ENCODE measurements at regions not wholly inside any gene's neighbourhood (a gene's known extent, or its start where the extent isn't known, plus 50 kb on each side); places are given as distances from the start of the nearest gene placed in this dataset.

DNA sequence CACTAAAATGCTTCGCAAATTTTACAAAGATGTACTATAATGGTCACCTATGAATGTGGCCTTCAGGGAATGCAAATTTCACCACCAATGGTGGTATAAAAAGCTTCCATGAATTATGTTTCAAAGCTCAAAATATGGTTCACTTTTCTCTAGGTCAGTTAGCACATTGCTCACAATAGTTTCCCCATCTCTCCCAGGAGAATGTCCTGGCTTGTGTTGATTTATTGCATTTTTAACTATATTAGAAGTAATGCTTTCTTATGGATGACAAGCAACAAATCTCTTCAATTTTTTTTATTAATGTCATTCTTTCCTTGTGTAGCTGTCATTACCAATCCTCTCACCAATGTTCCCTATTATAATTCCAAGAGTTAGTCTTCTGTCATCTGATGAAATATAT, 621.2 kb downstream of the TBC1D4 start:
- ChIA-PET POLR2A (no interaction called here), SMC1A (ENCODE audit: uncharacterized antibody, unreplicated experiment) (no interaction called here), RAD21 (ENCODE audit: unreplicated experiment) (no interaction called here), CTCF (no interaction called here)
- H3K27ac ChIP-seq (ENCODE audit: control insufficient read depth, insufficient read depth), result no peak overlapping the region
- WGBS (ENCODE audit: insufficient coverage, insufficient replicate concordance, low lambda C conversion rate, missing lambda C conversion rate), result 20% methylated on average over 1 of the region's 1 CpG
- H3K4me3 ChIP-seq, result no peak overlapping the region
- intact Hi-C loops (cut with micrococcal nuclease; ENCODE audit: unreplicated experiment) (no loop called here), in situ Hi-C loops (cut with MboI) (no loop called here)
- H3K9ac ChIP-seq (ENCODE audit: control insufficient read depth, insufficient read depth, low read length), result no peak overlapping the region
- H4K20me1 ChIP-seq (ENCODE audit: control insufficient read depth, insufficient read depth), result no peaks in the 10 kb centered on the region
- BruUV-seq (replicated peaks), result no TSS peak
- FAIRE-seq (no peak), ATAC-seq (no peak), DNase-seq (ENCODE audit: low read depth, low spot score) (no peak)
- no peaks in the 10 kb centered on the region for H3K4me1 ChIP-seq (ENCODE audit: control insufficient read depth, insufficient read depth, low read length)
- no peaks in the 10 kb centered on the region for H3K79me2 ChIP-seq (ENCODE audit: control insufficient read depth, insufficient read depth, low read length)
- no peak overlapping the region for H3K4me2 ChIP-seq (ENCODE audit: control insufficient read depth, insufficient read depth)
- no peak overlapping the region for H2AFZ ChIP-seq (ENCODE audit: control insufficient read depth, low read depth, low read length)
- H3K36me3 ChIP-seq (ENCODE audit: control insufficient read depth in 2 of 2, insufficient read depth in 2 of 2, low read length in 1 of 2), result no peaks in the 10 kb centered on the region
- no peaks in the 10 kb centered on the region for H3K27me3 ChIP-seq (replicated peaks in 1 of 2; ENCODE audit: control insufficient read depth in 2 of 2, insufficient read depth in 2 of 2, low read length in 1 of 2)
- no peaks in the 10 kb centered on the region for H3K9me3 ChIP-seq (replicated peaks; ENCODE audit: control insufficient read depth, insufficient read depth, low read length)
- TF ChIP-seq GATAD2B (conservative IDR thresholded peaks at IDR 0.05; ENCODE audit: low read depth) (no peak), ZNF24 (IDR thresholded peaks at IDR 0.05) (no peak), RCOR1 (conservative IDR thresholded peaks at IDR 0.05; ENCODE audit: low read depth, low read length) (no peak), SIX5 (IDR thresholded peaks at IDR 0.05; ENCODE audit: low read depth, low read length, severe bottlenecking) (no peak), WRNIP1 (IDR thresholded peaks at IDR 0.05; ENCODE audit: borderline replicate concordance, low read depth, low read length) (no peak), CBX5 (IDR thresholded peaks at IDR 0.05; ENCODE audit: low read depth) (no peak), CHD4 (IDR thresholded peaks at IDR 0.05) (no peak), FOXK2 (IDR thresholded peaks at IDR 0.05) (no peak), PAX5 (IDR thresholded peaks at IDR 0.05; ENCODE audit: borderline replicate concordance, low read depth, low read length) (no peak)

DNA sequence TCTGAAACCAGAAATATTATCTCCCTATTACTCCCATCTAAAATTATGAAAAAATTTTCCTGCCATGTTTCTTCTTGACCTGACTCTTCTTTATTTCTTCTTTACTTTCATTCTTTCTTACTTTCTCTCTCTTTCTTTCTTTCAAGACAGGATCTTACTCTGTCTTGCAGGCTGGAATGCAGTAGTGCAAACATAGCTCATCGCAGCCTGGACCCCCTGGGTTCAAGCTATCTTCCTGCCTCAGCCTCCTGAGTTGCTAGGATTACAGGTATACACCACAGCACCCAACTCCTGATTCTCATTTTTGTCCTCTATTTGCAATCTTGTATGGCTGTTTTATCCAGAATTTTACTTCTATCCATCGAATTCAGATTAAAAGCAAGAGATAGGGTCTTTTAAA, 631.1 kb downstream of the TBC1D4 start:
- Histone ChIP-seq H3K36me3 (ENCODE audit: control insufficient read depth in 2 of 2, insufficient read depth in 2 of 2, low read length in 1 of 2) (no peaks in the 10 kb centered on the region), H3K4me2 (ENCODE audit: control insufficient read depth, insufficient read depth) (no peak overlapping the region), H3K9me3 (replicated peaks; ENCODE audit: control insufficient read depth, insufficient read depth, low read length) (no peaks in the 10 kb centered on the region), H4K20me1 (ENCODE audit: control insufficient read depth, insufficient read depth) (no peaks in the 10 kb centered on the region), H3K79me2 (ENCODE audit: control insufficient read depth, insufficient read depth, low read length) (no peaks in the 10 kb centered on the region), H3K27ac (ENCODE audit: control insufficient read depth, insufficient read depth) (no peak overlapping the region), H3K27me3 (replicated peaks in 1 of 2; ENCODE audit: control insufficient read depth in 2 of 2, insufficient read depth in 2 of 2, low read length in 1 of 2) (no peaks in the 10 kb centered on the region), H3K4me1 (ENCODE audit: control insufficient read depth, insufficient read depth, low read length) (no peaks in the 10 kb centered on the region), H3K4me3 (no peak overlapping the region), H3K9ac (ENCODE audit: control insufficient read depth, insufficient read depth, low read length) (no peak overlapping the region), H2AFZ (ENCODE audit: control insufficient read depth, low read depth, low read length) (no peak overlapping the region)
- POLR2A ChIA-PET, result no interaction called here
- no peak for FAIRE-seq
- CTCF ChIA-PET, result no interaction called here
- DNase-seq (ENCODE audit: low read depth, low spot score), result no peak
- 0% methylated on average over 2 of the region's 2 CpGs for WGBS (ENCODE audit: insufficient coverage, insufficient replicate concordance, low lambda C conversion rate, missing lambda C conversion rate)
- no peak for ATAC-seq
- no TSS peak for BruUV-seq (replicated peaks)
- intact Hi-C loops (cut with micrococcal nuclease; ENCODE audit: unreplicated experiment), result no loop called here
- in situ Hi-C loops (cut with MboI), result no loop called here
- SMC1A ChIA-PET (ENCODE audit: uncharacterized antibody, unreplicated experiment), result interaction anchor here (0.8 kb wide), 1 partner anchor 14 kb away, joined by 3 read pairs; no protein-coding TSS in a partner anchor
- RAD21 ChIA-PET (ENCODE audit: unreplicated experiment), result no interaction called here
- TF ChIP-seq FOXK2 (IDR thresholded peaks at IDR 0.05), result no peak
- TF ChIP-seq NRF1 (conservative IDR thresholded peaks at IDR 0.05; ENCODE audit: low read depth, low read length), result no peak
- TF ChIP-seq, protein P1, sequence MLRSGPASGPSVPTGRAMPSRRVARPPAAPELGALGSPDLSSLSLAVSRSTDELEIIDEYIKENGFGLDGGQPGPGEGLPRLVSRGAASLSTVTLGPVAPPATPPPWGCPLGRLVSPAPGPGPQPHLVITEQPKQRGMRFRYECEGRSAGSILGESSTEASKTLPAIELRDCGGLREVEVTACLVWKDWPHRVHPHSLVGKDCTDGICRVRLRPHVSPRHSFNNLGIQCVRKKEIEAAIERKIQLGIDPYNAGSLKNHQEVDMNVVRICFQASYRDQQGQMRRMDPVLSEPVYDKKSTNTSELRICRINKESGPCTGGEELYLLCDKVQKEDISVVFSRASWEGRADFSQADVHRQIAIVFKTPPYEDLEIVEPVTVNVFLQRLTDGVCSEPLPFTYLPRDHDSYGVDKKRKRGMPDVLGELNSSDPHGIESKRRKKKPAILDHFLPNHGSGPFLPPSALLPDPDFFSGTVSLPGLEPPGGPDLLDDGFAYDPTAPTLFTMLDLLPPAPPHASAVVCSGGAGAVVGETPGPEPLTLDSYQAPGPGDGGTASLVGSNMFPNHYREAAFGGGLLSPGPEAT (IDR thresholded peaks at IDR 0.05; ENCODE audit: low read depth), result no peak
- TF ChIP-seq FOXM1 (IDR thresholded peaks at IDR 0.05; ENCODE audit: low read depth, low read length), result no peak
- TF ChIP-seq, protein P2, sequence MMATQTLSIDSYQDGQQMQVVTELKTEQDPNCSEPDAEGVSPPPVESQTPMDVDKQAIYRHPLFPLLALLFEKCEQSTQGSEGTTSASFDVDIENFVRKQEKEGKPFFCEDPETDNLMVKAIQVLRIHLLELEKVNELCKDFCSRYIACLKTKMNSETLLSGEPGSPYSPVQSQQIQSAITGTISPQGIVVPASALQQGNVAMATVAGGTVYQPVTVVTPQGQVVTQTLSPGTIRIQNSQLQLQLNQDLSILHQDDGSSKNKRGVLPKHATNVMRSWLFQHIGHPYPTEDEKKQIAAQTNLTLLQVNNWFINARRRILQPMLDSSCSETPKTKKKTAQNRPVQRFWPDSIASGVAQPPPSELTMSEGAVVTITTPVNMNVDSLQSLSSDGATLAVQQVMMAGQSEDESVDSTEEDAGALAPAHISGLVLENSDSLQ (IDR thresholded peaks at IDR 0.05), result no peak
- no peak for TF ChIP-seq SPI1 (IDR thresholded peaks at IDR 0.05; ENCODE audit: borderline replicate concordance, insufficient read depth, low read depth, low read length)
- TF ChIP-seq DPF2 (IDR thresholded peaks at IDR 0.05), result no peak
- no peak for TF ChIP-seq EZH2 (IDR thresholded peaks at IDR 0.05; ENCODE audit: borderline replicate concordance, control insufficient read depth, low read depth, low read length)
